22Rv1 (cell line): ENCODE measurements at regions not wholly inside any gene's neighbourhood (a gene's known extent, or its start where the extent isn't known, plus 50 kb on each side); places are given as distances from the start of the nearest gene placed in this dataset.
"Not testable (repeated sequence)": the region's sequence is repeated elsewhere in the genome, so short reads cannot be mapped to it uniquely, and the experiment has no call there.

Experiments used
- H3K27ac ChIP-seq: fragments of 450-650 bp; 2 replicates; pipeline ENCODE4 v1.5.1; 2017
- CTCF ChIP-seq: fragments of 450-650 bp; IDR thresholded peaks from 2 replicates; pipeline ENCODE4 v1.5.1; 2017; ENCODE audit warnings: mild to moderate bottlenecking
- ZFX ChIP-seq: fragments of 450-650 bp; IDR thresholded peaks from 2 replicates; pipeline ENCODE4 v1.6.1; 2017; ENCODE audit warnings: antibody characterized with exemption, borderline replicate concordance

DNA sequence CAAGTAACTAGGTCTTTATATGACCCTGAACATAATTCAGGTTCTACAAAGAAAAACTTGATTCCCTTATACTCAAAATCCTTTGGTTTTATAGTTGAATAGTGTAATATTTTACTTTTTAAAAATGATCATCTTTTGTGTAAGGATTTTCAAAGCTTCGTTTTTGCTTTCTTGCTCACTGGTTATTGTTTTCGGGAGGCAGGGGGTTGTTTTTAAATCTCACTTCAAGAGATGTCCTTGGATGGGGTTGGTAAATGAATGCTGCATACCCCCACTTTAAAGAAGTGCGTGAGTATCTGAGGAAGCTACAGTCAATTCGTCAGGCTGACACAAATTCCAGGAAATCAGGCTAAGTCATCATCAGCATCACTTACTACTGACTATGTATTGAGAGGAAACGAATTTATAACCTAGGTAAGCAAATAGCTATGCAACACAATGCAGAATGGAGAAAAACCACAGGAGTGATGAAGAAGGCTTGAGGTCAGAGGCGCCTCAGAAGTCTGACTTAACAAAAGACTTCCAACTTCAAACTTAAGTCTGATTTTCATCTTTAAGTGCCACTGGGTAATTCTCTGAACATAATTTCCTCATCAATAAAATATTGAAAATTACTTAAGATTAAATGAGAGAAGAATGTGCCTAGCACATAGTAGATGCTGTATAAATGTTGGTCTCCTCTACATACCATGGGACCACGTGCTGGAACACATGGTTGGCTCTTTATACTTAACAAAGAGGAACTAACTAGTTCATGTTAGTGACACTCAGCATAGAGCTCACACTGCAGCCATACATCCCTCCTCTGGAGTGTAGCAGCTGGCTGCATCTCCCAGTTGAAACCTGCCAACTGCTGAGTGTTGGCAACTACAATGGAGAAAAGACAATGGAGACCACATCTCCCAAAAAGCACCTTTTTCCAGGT is 106.0 kb upstream of the KIF2A start:
- no peak overlapping the region for H3K27ac ChIP-seq
- TF ChIP-seq CTCF: no peak
- TF ChIP-seq ZFX: no peak

DNA sequence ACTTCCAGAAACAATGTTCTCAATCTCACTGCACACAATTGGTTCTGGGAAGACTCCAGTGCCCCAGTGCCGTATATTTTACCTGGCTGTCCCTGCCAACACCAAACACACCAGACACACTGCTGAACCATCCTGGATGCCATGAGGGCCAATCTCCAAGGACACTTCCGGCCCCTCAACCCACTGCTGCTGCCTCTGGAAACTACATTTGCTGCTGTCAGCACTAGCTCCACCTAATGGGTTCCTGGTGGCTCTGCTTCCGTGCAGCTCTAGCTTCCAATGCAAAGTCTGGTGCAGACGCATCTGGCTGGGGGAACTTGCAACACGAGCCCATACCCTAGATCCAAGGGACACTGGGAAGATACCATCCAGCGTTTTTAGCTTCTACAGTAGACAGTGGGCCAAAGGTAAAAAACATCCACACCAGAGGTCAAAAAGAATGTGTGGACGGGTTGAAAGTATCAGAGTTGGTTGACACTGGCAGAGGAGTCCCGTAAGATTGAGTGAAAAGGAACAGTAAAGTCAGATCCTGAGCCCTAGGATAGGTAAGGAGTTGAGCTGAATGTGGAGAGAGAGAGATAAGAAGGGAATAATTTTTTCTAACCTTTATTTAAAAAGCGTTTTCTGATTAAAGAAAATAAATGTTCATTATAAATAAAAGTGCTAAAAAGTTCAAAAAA is 99.7 kb upstream of the KIF2A start:
- no peak overlapping the region for H3K27ac ChIP-seq
- peak; percentile 25; the same call in 1 of the 2 replicates for TF ChIP-seq CTCF
- TF ChIP-seq ZFX: no peak

- H3K27ac ChIP-seq: no peak overlapping the region
- TF ChIP-seq ZFX: no peak
- no peak for TF ChIP-seq CTCF
These were observed 97.7 kb upstream of the KIF2A start for GRCh38 chr5:62208218-62208852.

GRCh38 chr5:62211405-62211804 is 94.6 kb upstream of the KIF2A start:
- no peak overlapping the region for H3K27ac ChIP-seq
- TF ChIP-seq ZFX: no peak
- no peak for TF ChIP-seq CTCF

DNA sequence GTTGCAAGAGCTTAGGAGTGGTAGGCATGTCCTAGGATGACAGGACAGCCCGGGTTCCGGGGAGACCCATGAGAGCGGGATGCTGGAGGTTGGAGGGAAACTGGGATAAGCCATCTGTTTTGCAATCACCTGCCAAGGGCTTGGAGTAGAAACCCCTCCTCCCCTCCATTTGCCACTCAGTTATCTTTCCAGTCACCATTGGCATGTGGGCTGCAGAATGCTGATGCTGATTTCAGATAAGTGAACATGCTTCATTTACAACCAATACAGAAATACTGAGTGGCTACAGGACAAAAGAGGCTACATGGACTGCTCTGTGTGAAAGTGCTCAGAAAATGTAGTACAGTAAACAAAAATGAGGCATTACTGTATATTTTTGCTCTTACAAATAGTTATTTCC is 93.4 kb upstream of the KIF2A start:
- no peak for TF ChIP-seq ZFX
- no peak for TF ChIP-seq CTCF
- no peak overlapping the region for H3K27ac ChIP-seq

- no peak overlapping the region for H3K27ac ChIP-seq
- TF ChIP-seq ZFX: no peak
- TF ChIP-seq CTCF: no peak
These were observed 91.3 kb upstream of the KIF2A start for GRCh38 chr5:62214701-62215100.

GRCh38 chr5:62216603-62217002 is 89.4 kb upstream of the KIF2A start:
- not testable (repeated sequence) for H3K27ac ChIP-seq

DNA sequence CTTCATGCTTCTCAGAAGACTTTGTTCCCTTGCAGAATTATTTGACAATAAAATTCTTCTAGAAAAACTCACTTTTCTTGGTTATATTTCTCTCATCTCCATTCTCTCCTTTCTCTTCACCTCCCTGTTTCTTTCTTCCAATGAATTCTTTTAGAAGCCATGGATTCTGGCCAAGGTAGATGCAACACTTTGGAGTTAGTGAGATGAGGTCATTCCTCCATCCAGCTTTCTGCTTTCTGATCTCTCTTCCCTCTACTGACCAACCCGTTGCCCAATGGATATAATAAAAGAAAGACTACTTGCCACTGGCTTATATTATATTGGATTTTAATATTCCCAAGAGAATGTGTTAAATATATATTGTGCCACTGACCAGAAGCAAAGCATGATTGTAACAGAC is 88.9 kb upstream of the KIF2A start:
- not testable (repeated sequence) for H3K27ac ChIP-seq

DNA sequence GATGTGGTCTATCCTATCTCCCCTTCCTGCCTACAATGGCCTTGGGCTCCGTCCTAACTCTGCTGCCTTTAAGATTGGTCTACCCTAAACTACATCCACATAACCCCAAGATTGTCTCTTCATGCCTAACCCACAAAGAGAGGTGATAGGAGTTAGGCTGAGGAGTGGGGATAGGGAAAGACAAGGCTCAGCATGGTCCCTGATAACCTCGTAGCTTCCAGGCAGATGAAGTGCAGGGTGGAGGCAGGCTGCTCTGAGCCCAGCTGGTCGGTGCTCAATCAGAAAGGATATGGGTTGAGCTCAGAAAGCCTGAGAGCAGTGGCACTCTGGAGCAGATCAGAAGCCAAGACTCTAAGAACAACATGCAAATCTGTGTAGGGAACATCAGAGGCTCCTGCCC is 87.1 kb upstream of the KIF2A start:
- H3K27ac ChIP-seq: not testable (repeated sequence)

DNA sequence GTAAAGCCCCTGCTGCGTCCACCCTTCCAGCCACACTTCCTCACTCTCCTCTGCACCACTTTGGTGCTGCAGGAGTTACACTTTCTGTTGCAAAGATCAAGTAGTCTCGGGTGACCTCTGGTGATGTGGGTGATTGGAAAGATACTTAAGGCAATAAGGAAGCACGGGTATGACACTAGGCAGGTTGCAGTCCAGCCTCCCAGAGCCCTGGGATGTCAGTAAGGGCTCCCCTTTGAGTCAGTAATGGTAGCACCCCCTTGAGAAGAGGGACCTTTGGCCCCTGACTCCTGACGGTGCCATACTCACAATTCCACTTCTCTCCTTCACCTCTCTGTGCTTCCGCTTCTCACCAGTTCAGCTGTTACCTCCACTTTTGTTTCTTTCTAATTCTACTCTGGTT is 84.1 kb upstream of the KIF2A start:
- H3K27ac ChIP-seq: not testable (repeated sequence)

- not testable (repeated sequence) for H3K27ac ChIP-seq
These were observed 83.7 kb upstream of the KIF2A start for GRCh38 chr5:62222305-62222704.

DNA sequence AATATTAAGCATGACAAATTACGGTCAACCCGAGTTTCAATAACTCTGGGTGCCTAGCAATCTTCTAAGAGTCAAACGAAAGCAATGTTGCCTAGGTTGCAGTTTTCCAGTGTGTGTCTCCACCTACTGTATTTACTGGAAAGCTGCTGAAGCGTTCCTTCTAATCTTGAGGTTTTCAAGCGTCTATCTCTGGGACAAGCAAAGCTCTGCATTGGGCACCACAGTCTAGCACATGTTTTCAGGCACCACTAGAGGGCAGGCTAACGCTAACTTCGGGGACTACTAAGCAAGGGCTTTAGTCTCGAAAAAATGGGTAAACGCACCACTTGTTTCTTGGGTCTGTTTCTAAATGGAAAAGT is 82.7 kb upstream of the KIF2A start:
- not testable (repeated sequence) for H3K27ac ChIP-seq
